ENCODE measurements at regions not wholly inside any gene's neighbourhood (a gene's known extent, or its start where the extent isn't known, plus 50 kb on each side); places are given as distances from the start of the nearest gene placed in this dataset.

- no peak for DNase-seq
These were observed 57.5 kb downstream of the OSR1 start for GRCh38 chr2:19300961-19301360.

- DNase-seq: no peak
These were observed 58.9 kb downstream of the OSR1 start for GRCh38 chr2:19299522-19299921.

- no peak for DNase-seq
These were observed 59.4 kb downstream of the OSR1 start for GRCh38 chr2:19299032-19299431.

- DNase-seq: no peak
These were observed 60.7 kb downstream of the OSR1 start for GRCh38 chr2:19297716-19298115.

GRCh38 chr2:19295998-19296502 is 62.4 kb downstream of the OSR1 start:
- DNase-seq: no peak

- no peak for DNase-seq
These were observed 66.4 kb downstream of the OSR1 start for GRCh38 chr2:19292007-19292406.

GRCh38 chr2:19288291-19288690 is 70.1 kb downstream of the OSR1 start:
- no peak for DNase-seq

- no peak for DNase-seq
These were observed 71.1 kb downstream of the OSR1 start for GRCh38 chr2:19287324-19287723.

GRCh38 chr2:19282305-19282704 is 76.1 kb downstream of the OSR1 start:
- DNase-seq: no peak

- DNase-seq: no peak
These were observed 84.0 kb downstream of the OSR1 start for GRCh38 chr2:19274439-19274838.

GRCh38 chr2:19272941-19273470 is 85.4 kb downstream of the OSR1 start:
- DNase-seq: no peak

- DNase-seq: no peak
These were observed 86.4 kb downstream of the OSR1 start for GRCh38 chr2:19272039-19272438.

GRCh38 chr2:19264852-19265251 is 93.6 kb downstream of the OSR1 start:
- no peak for DNase-seq

GRCh38 chr2:19262150-19262549 is 96.3 kb downstream of the OSR1 start:
- no peak for DNase-seq

GRCh38 chr2:19261061-19261460 is 97.4 kb downstream of the OSR1 start:
- no peak for DNase-seq

- DNase-seq: peak in 1 of 3 donors; percentile 40
These were observed 102.3 kb downstream of the OSR1 start for GRCh38 chr2:19256121-19256601.

GRCh38 chr2:19255481-19255880 is 102.9 kb downstream of the OSR1 start:
- no peak for DNase-seq

- DNase-seq: no peak
These were observed 106.9 kb downstream of the OSR1 start for GRCh38 chr2:19251554-19251953.

- no peak for DNase-seq
These were observed 107.5 kb downstream of the OSR1 start for GRCh38 chr2:19250906-19251305.

GRCh38 chr2:19247186-19247585 is 111.2 kb downstream of the OSR1 start:
- no peak for DNase-seq

GRCh38 chr2:19246496-19246895 is 111.9 kb downstream of the OSR1 start:
- DNase-seq: no peak

- no peak for DNase-seq
These were observed 113.7 kb downstream of the OSR1 start for GRCh38 chr2:19244460-19245363.

GRCh38 chr2:19238440-19239060 is 119.9 kb downstream of the OSR1 start:
- DNase-seq: no peak

Data from muscle of back (tissue), 3 donors.